ENCODE measurements at regions not wholly inside any gene's neighbourhood (a gene's known extent, or its start where the extent isn't known, plus 50 kb on each side); places are given as distances from the start of the nearest gene placed in this dataset.
A peak's percentile ranks its signal among the peaks of the same experiment; 100 is the strongest.

DNA sequence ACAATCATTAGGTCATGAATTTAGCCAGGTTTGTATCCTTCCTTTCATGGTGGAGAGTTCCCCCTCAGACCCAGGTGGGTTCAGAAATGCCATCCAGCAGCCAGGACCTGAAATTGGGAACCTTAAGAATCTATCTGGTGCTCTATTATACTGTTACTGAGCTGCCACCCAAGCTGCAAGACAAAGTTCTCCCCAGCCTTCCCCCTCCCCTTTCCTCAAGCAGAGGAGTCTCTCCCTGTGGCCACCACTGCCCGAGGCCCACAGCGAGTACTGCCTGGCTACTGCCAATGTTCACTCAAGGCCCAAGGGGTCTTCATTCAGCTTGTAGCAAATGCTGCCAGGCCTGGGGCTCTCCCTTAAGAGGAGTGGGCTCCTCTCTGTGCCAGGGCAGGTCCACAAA is 133.8 kb downstream of the TMEM38B start:
- no peak for DNase-seq (ENCODE audit: low read depth in 2 of 3, low spot score in 2 of 3)

DNA sequence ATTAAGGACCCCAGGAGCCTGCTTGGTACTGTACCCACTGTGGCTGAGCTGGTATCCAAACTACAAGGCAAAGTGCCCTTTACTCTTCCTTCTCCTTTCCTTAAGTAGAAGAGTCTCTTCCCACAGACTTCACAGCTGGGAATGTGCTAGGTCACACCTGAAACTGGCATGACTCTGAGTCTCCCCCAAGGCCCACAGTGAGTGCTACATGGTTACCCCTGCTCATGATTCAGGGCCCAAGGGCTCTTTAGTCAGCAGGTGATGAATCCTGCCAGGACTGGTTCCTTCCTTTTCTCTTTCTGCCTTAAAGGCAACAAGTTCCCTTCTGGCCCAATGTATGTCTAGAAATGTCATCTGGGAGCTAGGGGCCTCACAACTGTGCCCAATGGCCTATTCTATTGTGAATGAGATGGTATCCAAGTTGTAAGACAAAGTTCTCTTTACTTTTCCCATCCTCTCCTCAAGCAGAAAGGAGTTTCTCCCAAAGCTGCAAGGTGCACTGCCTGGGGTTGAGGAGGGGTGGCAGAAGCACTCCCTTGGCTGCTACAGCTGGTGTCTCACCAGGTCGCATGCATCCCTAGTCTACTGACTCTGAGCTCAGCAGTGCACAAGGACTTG is 134.4 kb downstream of the TMEM38B start:
- no peak for DNase-seq (ENCODE audit: low read depth in 2 of 3, low spot score in 2 of 3)

DNA sequence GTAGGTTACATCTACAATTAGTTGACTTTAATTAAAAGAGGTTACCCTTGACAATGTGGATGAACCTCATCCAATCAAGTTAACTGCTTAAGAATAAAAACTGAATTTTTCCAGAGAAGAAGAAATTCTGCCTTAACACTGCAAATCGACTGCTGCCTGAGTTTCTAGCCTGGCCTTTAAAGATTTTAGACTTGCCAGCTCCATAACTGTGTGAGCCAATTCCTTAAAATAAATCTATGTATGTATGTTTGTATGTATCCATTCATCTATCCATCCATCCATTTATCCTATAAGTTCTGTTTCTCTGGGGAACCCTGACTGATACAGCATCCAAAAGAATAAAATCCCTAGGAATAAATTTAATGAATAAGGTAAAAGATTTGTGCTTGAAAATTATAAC is 136.1 kb downstream of the TMEM38B start:
- no peak for DNase-seq (ENCODE audit: low read depth in 2 of 3, low spot score in 2 of 3)

DNA sequence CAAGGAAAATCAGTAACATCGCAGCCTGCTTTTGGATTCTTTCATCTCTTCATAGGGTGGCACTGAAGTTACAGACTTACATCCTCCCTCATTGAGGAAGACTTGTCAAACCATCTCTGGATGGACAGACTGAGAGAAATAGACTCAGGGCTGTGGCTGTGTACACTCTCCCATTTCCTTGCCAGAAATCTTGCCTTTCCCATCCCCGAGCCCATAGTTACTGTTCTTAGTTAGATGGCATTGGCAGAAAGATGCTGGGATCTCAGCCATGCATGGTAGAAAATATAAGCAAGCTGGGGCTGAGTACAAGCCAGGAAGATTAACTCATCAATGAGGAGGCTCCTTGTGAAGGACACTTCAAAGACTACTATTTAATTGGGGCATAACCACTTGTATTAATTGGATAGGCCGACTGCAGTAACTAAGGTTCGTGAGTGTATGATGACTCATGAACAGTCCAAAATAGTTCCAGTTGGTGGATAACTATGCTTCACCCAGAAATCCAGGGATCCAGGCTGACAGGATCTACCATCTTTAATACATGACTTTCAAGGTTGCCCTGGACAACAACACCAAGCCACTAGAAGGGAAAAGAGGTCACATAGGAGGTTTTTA is 137.9 kb downstream of the TMEM38B start:
- no peak for DNase-seq (ENCODE audit: low read depth in 2 of 3, low spot score in 2 of 3)

DNA sequence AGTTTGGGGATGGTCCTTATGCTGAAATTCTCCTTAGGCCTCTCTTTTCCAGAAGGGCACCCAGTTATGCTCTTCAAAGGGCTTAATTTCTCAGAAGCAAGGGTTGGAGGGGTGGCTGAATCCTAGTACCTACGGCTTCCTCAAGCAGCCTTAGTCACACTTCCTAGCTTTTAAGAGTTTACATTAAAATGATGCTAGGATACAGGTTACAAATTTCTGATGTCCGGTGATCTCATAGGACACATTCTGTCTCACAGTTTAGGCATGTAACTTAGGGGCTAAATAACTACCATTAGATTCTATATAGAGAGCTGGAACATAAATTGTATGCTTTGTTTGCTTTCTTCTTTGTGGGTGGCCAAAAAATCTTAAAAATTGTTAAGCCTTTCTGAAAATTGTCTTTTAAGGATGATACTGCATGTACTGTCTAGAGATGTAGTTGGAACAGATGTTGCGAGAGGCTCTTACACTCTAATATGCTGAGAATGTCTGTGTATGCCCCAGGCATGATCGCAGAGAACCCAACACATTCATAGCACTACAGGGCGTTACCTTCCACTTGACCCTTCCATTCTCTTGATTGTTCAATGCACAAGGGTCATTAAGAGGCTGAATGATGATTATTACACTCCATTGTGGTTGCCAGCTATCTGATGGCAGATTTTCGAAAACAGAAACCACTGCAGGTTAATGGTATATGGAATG is 139.1 kb downstream of the TMEM38B start:
- no peak for DNase-seq (ENCODE audit: low read depth in 2 of 3, low spot score in 2 of 3)

DNA sequence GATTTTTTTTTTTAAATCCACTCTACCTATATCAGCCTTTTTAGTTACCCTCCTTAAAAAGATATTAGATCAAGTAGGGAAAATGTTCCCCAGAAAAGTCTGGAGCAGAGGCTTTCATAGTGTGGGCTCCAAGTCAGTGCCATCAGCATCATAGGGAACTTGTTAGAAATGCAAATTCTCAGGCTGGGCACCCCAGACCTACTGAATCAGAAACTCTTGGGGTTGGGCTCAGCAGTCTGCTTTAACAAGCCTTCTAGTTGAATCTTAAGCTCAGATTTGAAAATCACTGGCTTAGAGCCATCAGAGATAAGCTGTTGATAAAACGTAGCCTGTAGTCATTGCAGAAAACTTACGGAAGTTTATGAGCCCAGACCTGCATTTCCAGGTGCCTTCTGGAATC is 140.1 kb downstream of the TMEM38B start:
- no peak for DNase-seq (ENCODE audit: low read depth in 2 of 3, low spot score in 2 of 3)

DNA sequence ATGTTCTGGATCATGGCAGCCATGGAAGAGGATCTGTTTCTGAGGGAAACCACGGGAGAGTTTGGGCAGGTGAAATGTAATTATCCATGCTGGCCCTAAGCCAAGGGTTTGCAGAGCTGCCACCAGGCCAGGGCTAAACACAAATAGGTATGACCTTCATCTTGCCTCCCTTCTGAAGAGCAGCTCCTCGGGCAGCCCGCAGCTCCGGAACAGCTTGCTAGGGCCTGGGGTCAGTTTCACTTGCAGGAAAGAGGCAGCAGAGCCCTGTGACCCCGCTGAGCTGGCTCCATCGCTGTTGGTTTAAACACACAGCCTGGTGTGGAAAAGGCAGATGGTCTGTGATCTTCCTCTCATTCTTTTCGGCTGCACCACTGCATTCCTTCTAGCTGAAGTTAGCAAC is 141.4 kb downstream of the TMEM38B start:
- DNase-seq (ENCODE audit: low read depth in 2 of 3, low spot score in 2 of 3): no peak

DNA sequence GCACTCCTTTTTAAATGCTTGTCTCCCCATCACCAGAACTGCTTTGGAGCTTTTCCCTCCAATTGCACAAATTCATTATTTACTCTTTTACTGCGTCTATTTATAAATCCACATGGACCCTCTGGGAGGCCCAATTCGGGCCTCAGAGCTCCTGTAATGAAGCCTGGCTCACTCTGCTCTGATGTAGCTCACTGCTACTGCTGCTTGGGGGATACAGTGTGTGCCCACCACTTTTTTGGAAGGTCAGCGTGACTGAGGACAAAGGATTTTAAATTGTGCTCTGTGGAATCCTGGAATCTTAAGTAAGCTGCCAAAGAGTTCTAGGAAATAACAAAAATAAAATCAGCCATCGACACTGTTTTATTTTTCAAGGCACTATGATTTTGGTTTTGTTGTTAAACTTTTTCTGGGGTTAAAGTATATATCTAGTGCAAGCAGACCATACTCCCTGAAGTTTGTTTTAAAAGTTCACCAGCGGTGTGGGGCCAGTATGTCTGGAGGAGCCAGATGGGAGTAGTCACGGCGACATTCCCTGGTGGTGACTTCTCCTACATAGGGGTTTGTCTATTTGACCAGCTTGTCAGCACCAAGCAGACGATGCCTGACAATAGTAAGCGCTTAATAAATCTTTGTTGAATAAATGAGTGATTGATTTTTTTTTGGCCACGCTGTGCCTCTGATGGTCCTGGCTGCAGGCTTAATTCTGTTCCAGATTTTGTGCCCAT is 142.8 kb downstream of the TMEM38B start:
- DNase-seq (ENCODE audit: low read depth in 2 of 3, low spot score in 2 of 3): no peak

DNA sequence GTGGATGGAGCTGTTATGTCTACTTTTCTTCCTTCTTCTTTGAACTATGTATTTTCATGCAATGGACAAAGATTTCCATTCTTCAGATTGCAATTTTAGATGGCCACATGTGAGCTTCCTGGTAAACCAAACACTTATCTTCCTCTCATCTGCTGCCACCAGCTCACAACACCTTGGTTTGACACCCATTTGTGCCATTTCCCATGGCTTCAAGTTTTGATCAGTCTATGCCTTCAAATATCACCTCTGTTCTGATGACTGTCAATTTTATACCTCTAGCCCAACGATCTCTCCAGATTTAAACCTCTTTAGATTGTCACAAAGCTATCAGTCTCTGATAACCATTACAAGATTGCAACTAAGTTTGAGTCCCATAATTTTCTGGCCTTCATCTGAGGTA is 147.2 kb downstream of the TMEM38B start:
- DNase-seq (ENCODE audit: low read depth in 2 of 3, low spot score in 2 of 3): no peak

DNA sequence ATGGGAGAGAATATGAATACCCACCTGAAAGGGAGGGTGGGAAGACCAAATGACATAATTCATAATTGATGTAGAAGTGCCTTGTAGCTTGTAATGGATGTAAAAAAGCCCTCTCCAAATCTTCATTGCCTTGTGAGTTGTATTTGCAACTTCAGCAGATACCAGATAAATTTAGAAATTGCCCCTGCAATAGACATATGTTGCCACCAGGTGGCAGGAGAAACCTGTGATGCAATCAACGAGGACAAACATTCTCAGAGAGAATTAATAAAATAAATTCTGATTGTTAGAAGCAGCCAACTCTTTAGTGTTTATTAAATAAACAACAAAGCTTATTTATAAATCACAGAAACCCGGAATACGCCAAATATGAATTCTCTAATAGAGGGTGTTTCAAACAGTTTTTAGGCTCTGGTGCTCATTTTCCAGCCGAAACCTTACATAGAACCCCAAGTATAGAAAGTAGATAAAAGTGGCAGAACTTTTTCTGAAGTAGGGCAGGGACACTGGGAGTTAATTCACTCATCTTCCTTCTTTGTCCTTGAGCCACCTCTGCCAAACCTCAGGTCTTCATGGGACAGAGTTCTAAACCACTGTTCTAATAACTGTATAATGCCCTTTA is 147.8 kb downstream of the TMEM38B start:
- DNase-seq (ENCODE audit: low read depth in 2 of 3, low spot score in 2 of 3): peak in 2 of 3 donors; percentile 22 to 65

DNA sequence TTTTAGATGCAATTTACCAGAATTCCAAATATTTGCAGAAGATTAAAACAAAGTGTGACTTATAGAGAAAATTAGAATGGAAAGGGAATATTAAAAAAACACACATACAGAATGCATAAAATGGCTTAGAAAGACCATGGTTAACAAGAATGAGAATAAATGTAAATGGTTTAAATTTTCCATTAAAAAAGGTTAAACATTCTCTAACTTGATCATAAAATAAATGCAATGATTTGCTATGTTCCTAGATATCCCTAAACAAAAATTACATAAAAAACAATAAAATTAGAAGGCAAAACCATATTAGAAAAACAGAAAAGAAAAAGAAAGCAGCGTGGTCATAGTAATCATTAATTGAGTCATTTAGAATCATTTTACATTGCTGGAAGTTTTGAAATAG is 152.5 kb downstream of the TMEM38B start:
- no peak for DNase-seq (ENCODE audit: low read depth in 2 of 3, low spot score in 2 of 3)

DNA sequence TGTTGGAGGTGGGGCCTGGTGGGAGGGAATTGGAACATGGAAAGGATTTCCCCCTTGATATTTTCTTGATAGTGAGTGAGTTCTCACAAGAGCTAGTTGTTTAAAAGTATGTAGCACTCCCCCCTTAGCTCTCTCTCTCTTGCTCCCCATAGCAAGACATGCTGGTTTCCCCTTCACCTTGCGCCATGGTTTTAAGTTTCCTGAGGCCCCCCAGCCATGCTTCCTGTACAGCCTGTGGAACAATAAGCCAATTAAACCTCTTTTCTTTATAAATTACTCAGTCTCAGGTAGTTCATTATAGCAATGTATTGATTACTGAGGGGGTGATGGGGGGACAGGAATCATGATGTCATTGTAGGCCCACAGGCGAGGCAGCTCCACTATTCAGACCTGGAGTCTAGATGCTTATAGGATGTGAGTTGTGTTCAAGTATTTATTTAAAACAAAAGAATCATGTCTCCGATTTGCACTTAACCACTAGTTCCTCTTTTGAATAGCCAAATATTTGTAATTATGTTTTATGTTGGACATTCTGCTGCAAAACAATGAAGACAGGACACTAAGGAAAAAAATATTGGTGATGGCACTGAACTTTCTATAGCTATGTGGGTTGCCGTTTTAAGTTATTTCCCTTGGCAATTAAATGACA is 156.6 kb downstream of the TMEM38B start:
- peak in 2 of 3 donors; percentile 20 to 73 for DNase-seq (ENCODE audit: low read depth in 2 of 3, low spot score in 2 of 3)

DNA sequence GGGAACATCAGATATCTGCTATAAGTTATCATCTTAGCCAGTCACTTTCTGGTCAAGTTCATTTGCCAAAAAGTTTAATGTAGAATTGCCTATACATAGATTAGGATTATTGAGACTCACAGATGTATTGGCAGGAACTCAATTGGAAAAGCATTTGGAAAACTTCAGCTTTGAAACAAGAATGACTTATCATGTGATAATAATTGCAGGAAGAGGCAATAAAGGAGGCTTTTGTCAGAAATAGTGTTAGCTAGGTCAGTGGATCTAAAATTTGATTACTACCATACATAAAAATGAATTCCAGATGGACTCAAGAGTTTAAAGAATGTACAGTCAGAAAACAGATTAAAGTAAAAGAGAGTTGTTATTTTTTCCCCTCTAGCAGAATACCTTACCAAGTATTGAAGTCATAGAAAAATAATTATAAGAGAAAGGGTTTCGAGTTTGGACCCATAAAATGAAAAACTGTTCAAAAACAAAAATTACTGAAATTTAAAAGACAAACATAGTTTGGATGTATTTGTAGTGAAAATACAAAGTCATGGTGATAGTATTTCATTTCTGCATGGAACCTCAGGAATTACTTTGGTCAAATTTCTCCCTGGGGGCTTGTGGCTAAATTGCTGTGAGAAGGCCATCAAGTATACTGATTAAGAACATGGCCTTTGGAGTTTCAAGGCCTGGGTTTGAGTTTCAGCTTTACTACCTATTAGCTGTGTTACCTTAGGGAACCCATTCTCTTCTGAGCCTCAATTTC is 159.9 kb downstream of the TMEM38B start:
- DNase-seq (ENCODE audit: low read depth in 2 of 3, low spot score in 2 of 3): no peak

DNA sequence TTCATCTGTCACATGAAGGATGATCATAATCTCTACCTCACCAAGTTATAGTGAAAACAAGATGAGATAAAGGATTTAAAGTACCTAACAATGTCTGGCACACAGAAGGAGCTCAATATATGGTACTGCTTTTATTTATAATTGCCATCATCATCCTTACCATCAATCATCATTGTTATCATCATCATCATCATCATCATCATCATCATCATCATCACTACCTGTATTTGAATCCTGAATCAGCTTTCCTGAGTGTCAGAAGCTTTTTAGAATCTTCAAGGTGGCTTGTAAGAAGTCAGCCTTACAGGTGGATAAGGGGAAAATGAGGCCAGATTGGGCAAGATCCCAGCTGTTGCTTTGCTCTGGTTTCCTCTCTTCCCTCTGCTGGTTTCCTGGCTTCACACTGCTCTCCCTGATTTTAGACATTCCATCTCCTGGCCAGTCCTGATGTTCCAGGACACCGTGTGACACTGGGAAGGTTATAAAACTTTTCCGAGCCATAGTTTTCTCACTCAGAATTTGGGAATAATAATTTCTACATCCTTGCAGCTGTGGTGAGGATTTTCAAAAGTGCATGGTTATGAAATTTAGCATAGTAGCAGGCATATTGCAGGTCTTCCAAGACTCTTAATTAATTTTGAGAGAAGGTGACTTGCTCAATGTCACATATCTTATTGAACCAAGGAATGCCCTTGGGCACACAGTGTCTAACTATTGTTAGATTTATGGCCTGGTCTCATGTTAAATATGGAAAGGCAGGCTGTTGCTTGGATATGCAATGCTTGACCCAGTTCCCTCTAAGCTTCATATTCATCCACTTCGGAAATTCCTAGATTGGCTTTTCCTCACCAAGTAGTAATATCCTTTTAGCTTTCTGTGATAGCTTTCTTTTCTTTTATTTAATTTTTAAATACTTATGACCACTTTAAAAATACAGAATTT is 160.7 kb downstream of the TMEM38B start:
- DNase-seq (ENCODE audit: low read depth in 2 of 3, low spot score in 2 of 3): no peak

DNA sequence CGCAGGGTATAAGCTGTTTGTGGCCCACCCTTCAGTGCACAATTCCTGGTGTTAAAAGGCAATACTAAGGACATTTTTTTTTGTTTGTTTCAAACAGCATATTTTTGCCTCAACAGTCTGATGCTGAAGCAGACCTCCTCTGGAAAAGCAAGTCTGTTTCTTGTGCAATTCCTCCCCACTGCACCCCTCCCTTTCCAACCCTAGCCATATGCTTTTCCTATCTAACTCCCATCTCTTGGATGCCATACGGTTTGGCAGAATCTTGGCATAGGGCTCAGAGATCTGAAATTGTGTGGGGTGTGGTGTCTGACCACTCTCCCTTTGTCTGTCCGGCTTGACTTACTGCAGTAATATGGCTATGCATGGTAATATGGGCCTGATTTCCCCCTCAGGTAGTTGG is 161.6 kb downstream of the TMEM38B start:
- DNase-seq (ENCODE audit: low read depth in 2 of 3, low spot score in 2 of 3): no peak

DNA sequence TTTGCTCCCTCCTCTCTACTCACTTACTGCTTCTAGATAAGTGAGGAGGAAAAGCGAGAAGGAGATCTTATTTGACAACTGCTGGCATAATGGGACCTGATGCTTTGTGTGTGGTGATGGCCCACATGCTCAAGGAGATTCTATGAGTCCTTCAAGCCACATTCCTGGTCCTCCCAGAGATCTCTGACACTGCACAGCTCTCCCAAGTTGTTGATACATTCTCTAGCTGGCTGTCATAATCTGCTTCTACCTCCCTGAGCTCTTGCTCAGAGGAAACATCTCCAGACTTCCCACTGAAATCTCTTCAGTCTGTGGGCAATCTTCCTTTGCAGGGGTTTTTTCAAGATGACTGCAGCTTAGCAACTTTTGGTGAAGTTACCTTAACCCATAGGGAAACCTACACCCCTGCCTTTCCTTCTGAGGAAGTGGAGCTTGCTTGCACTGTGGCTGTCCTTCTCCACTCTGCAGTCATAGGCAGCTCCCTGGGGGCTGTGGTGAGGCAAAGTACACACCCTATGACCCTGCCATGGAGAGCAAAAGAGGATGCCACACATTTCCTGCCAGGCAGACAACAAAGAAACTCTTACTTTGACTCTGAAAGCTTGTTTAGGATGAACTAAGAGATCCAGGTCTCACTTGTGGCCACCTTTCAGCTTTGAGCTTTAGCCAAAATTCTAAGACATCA is 163.8 kb downstream of the TMEM38B start:
- DNase-seq (ENCODE audit: low read depth in 2 of 3, low spot score in 2 of 3): peak in 1 of 3 donors; percentile 37

DNA sequence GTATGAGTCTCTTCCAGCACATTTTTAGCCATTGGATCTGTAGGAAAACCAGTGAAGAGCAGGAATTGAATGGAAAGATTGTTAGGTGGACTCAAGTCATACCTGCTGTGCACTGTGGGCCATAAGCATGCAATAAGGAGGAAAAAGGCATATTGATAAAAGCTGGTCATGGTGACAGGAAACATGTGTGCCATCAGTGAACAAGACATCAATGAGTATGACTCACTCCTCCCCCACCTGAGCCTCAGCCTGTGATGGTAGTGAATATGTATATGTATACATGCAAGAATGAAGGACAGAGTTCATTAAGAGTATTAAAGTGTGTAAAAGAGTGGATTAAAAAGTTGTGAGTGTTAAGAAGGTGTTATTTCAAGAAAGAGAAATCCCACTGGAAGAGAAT is 164.5 kb downstream of the TMEM38B start:
- DNase-seq (ENCODE audit: low read depth in 2 of 3, low spot score in 2 of 3): no peak

DNA sequence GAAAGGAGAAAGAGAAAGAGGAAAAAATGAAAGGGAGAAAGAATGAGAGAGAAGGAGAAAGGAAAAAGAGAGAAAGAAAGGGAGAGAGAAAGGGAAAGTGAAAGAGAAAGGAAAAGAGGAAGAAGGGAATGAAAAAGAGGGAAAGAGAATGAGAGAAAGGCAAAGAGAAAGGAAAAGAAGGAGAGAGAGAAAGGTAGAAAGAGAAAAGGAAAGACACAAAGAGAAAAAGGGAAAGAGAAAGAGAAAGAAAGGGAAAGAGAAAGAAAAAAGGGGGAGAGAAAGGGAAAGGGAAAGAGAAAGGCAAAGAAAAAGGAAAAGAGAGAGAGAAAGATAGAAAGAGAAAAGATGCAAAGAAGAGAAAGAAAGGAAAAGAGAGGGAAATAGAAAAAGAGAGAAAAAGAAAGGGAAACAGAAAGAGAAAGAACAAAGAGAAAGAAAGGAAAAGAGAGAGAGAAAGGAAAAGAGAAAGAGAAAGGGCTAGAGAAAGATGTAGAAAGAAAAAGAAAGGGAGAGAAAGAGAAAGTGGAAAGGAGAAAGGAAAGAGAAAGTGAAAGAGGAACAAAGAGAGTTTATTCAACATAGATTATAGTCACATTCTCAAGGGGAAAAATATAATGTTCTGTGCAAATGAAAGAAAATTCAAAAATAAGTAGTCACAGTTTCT is 165.2 kb downstream of the TMEM38B start:
- DNase-seq (ENCODE audit: low read depth in 2 of 3, low spot score in 2 of 3): peak in 1 of 3 donors; percentile 38

Data from hematopoietic multipotent progenitor cell (in vitro differentiated cells).